ENCODE measurements at regions not wholly inside any gene's neighbourhood (a gene's known extent, or its start where the extent isn't known, plus 50 kb on each side); places are given as distances from the start of the nearest gene placed in this dataset.
"Not testable (repeated sequence)": the region's sequence is repeated elsewhere in the genome, so short reads cannot be mapped to it uniquely, and the experiment has no call there.

- Histone ChIP-seq H3K9me3 (replicated peaks; ENCODE audit: low read length) (peaks cover 5% of the 10 kb centered on the region), H3K4me1 (ENCODE audit: control insufficient read depth, insufficient read depth, low read length) (no peaks in the 10 kb centered on the region)
These were observed 705.5 kb upstream of the CDH8 start for GRCh38 chr16:62741692-62742091.

GRCh38 chr16:62738666-62739460 is 702.6 kb upstream of the CDH8 start:
- Histone ChIP-seq H3K4me2 (ENCODE audit: low read length) (no peak overlapping the region), H3K4me3 (ENCODE audit: low read length) (no peak overlapping the region), H3K27me3 (ENCODE audit: control insufficient read depth, insufficient read depth, low read length) (no peaks in the 10 kb centered on the region), H3K4me1 (ENCODE audit: control insufficient read depth, insufficient read depth, low read length) (no peaks in the 10 kb centered on the region), H3K9ac (ENCODE audit: low read depth, low read length) (no peak overlapping the region), H3K36me3 (ENCODE audit: insufficient read depth, low read length) (no peaks in the 10 kb centered on the region), H3K9me3 (replicated peaks; ENCODE audit: low read length) (peaks cover 5% of the 10 kb centered on the region)

More at GRCh38 chr16:62741692-62742091, 705.5 kb upstream of the CDH8 start:
- H3K4me2 ChIP-seq (ENCODE audit: low read length): no peak overlapping the region
- no peak overlapping the region for H3K4me3 ChIP-seq (ENCODE audit: low read length)
- H3K9ac ChIP-seq (ENCODE audit: low read depth, low read length): no peak overlapping the region
- no peaks in the 10 kb centered on the region for H3K36me3 ChIP-seq (ENCODE audit: insufficient read depth, low read length)
- no peaks in the 10 kb centered on the region for H3K27me3 ChIP-seq (ENCODE audit: control insufficient read depth, insufficient read depth, low read length)

GRCh38 chr16:62732092-62732491 is 695.9 kb upstream of the CDH8 start:
- Histone ChIP-seq H3K9me3 (replicated peaks; ENCODE audit: low read length) (no peaks in the 10 kb centered on the region), H3K27me3 (ENCODE audit: control insufficient read depth, insufficient read depth, low read length) (no peaks in the 10 kb centered on the region), H3K9ac (ENCODE audit: low read depth, low read length) (no peak overlapping the region), H3K36me3 (ENCODE audit: insufficient read depth, low read length) (no peaks in the 10 kb centered on the region), H3K4me3 (ENCODE audit: low read length) (no peak overlapping the region), H3K4me1 (ENCODE audit: control insufficient read depth, insufficient read depth, low read length) (no peaks in the 10 kb centered on the region), H3K4me2 (ENCODE audit: low read length) (no peak overlapping the region)

- H3K9ac ChIP-seq (ENCODE audit: low read depth, low read length); H3K27me3 ChIP-seq (ENCODE audit: control insufficient read depth, insufficient read depth, low read length); H3K4me2 ChIP-seq (ENCODE audit: low read length); H3K4me1 ChIP-seq (ENCODE audit: control insufficient read depth, insufficient read depth, low read length); H3K9me3 ChIP-seq (replicated peaks; ENCODE audit: low read length); H3K36me3 ChIP-seq (ENCODE audit: insufficient read depth, low read length); H3K4me3 ChIP-seq (ENCODE audit: low read length): not testable (repeated sequence)
These were observed 688.5 kb upstream of the CDH8 start for GRCh38 chr16:62724670-62725269.

GRCh38 chr16:62720651-62721050 is 684.4 kb upstream of the CDH8 start:
- no peak overlapping the region for H3K9ac ChIP-seq (ENCODE audit: low read depth, low read length)

GRCh38 chr16:62717026-62717425 is 680.8 kb upstream of the CDH8 start:
- no peak overlapping the region for H3K4me3 ChIP-seq (ENCODE audit: low read length)
- H3K27me3 ChIP-seq (ENCODE audit: control insufficient read depth, insufficient read depth, low read length): no peaks in the 10 kb centered on the region
- no peak overlapping the region for H3K9ac ChIP-seq (ENCODE audit: low read depth, low read length)
- no peaks in the 10 kb centered on the region for H3K9me3 ChIP-seq (replicated peaks; ENCODE audit: low read length)
- H3K4me1 ChIP-seq (ENCODE audit: control insufficient read depth, insufficient read depth, low read length): no peaks in the 10 kb centered on the region
- no peaks in the 10 kb centered on the region for H3K36me3 ChIP-seq (ENCODE audit: insufficient read depth, low read length)
- H3K4me2 ChIP-seq (ENCODE audit: low read length): no peak overlapping the region

More at GRCh38 chr16:62720651-62721050, 684.4 kb upstream of the CDH8 start:
- Histone ChIP-seq H3K4me3 (ENCODE audit: low read length) (no peak overlapping the region), H3K27me3 (ENCODE audit: control insufficient read depth, insufficient read depth, low read length) (no peaks in the 10 kb centered on the region), H3K36me3 (ENCODE audit: insufficient read depth, low read length) (no peaks in the 10 kb centered on the region), H3K4me1 (ENCODE audit: control insufficient read depth, insufficient read depth, low read length) (no peaks in the 10 kb centered on the region), H3K9me3 (replicated peaks; ENCODE audit: low read length) (no peaks in the 10 kb centered on the region), H3K4me2 (ENCODE audit: low read length) (no peak overlapping the region)

- Histone ChIP-seq H3K27me3 (ENCODE audit: control insufficient read depth, insufficient read depth, low read length) (no peaks in the 10 kb centered on the region), H3K9ac (ENCODE audit: low read depth, low read length) (no peak overlapping the region), H3K4me2 (ENCODE audit: low read length) (no peak overlapping the region), H3K9me3 (replicated peaks; ENCODE audit: low read length) (no peaks in the 10 kb centered on the region), H3K4me1 (ENCODE audit: control insufficient read depth, insufficient read depth, low read length) (no peaks in the 10 kb centered on the region), H3K36me3 (ENCODE audit: insufficient read depth, low read length) (no peaks in the 10 kb centered on the region), H3K4me3 (ENCODE audit: low read length) (no peak overlapping the region)
These were observed 679.5 kb upstream of the CDH8 start for GRCh38 chr16:62715701-62716100.

- Histone ChIP-seq H3K36me3 (ENCODE audit: insufficient read depth, low read length) (no peaks in the 10 kb centered on the region), H3K4me2 (ENCODE audit: low read length) (no peak overlapping the region), H3K4me3 (ENCODE audit: low read length) (no peak overlapping the region), H3K4me1 (ENCODE audit: control insufficient read depth, insufficient read depth, low read length) (no peaks in the 10 kb centered on the region), H3K27me3 (ENCODE audit: control insufficient read depth, insufficient read depth, low read length) (no peaks in the 10 kb centered on the region), H3K9ac (ENCODE audit: low read depth, low read length) (no peak overlapping the region), H3K9me3 (replicated peaks; ENCODE audit: low read length) (no peaks in the 10 kb centered on the region)
These were observed 676.3 kb upstream of the CDH8 start for GRCh38 chr16:62712566-62712965.

GRCh38 chr16:62711797-62712196 is 675.6 kb upstream of the CDH8 start:
- Histone ChIP-seq H3K4me2 (ENCODE audit: low read length) (no peak overlapping the region), H3K9ac (ENCODE audit: low read depth, low read length) (no peak overlapping the region), H3K9me3 (replicated peaks; ENCODE audit: low read length) (peaks cover 4% of the 10 kb centered on the region)

GRCh38 chr16:62709794-62710193 is 673.6 kb upstream of the CDH8 start:
- no peak overlapping the region for H3K4me3 ChIP-seq (ENCODE audit: low read length)
- peaks cover 4% of the 10 kb centered on the region for H3K9me3 ChIP-seq (replicated peaks; ENCODE audit: low read length)
- H3K27me3 ChIP-seq (ENCODE audit: control insufficient read depth, insufficient read depth, low read length): no peaks in the 10 kb centered on the region
- no peaks in the 10 kb centered on the region for H3K4me1 ChIP-seq (ENCODE audit: control insufficient read depth, insufficient read depth, low read length)
- no peak overlapping the region for H3K4me2 ChIP-seq (ENCODE audit: low read length)
- H3K36me3 ChIP-seq (ENCODE audit: insufficient read depth, low read length): no peaks in the 10 kb centered on the region
- H3K9ac ChIP-seq (ENCODE audit: low read depth, low read length): no peak overlapping the region

More at GRCh38 chr16:62711797-62712196, 675.6 kb upstream of the CDH8 start:
- Histone ChIP-seq H3K27me3 (ENCODE audit: control insufficient read depth, insufficient read depth, low read length) (no peaks in the 10 kb centered on the region), H3K4me3 (ENCODE audit: low read length) (no peak overlapping the region), H3K36me3 (ENCODE audit: insufficient read depth, low read length) (no peaks in the 10 kb centered on the region), H3K4me1 (ENCODE audit: control insufficient read depth, insufficient read depth, low read length) (no peaks in the 10 kb centered on the region)

GRCh38 chr16:62701426-62701825 is 665.2 kb upstream of the CDH8 start:
- H3K27me3 ChIP-seq (ENCODE audit: control insufficient read depth, insufficient read depth, low read length): no peaks in the 10 kb centered on the region
- no peak overlapping the region for H3K9ac ChIP-seq (ENCODE audit: low read depth, low read length)
- no peak overlapping the region for H3K4me3 ChIP-seq (ENCODE audit: low read length)
- H3K4me2 ChIP-seq (ENCODE audit: low read length): no peak overlapping the region
- no peaks in the 10 kb centered on the region for H3K36me3 ChIP-seq (ENCODE audit: insufficient read depth, low read length)
- H3K4me1 ChIP-seq (ENCODE audit: control insufficient read depth, insufficient read depth, low read length): no peaks in the 10 kb centered on the region
- peaks cover 3% of the 10 kb centered on the region for H3K9me3 ChIP-seq (replicated peaks; ENCODE audit: low read length)
